GM19452 (cell line): ENCODE measurements at regions not wholly inside any gene's neighbourhood (a gene's known extent, or its start where the extent isn't known, plus 50 kb on each side); places are given as distances from the start of the nearest gene placed in this dataset.
"Not testable (repeated sequence)": the region's sequence is repeated elsewhere in the genome, so short reads cannot be mapped to it uniquely, and the experiment has no call there.

ENCODE experiments used
- ATAC-seq: cut with Tn5 transposase; IDR thresholded peaks from one replicate; pipeline ENCODE4 v1.9.1; 2021; ENCODE audit not compliant: unreplicated experiment

GRCh38 chr12:89289720-89290119, 62.6 kb downstream of the DUSP6 start:
- ATAC-seq, result no peak

GRCh38 chr12:89288959-89289358, 63.3 kb downstream of the DUSP6 start:
- no peak for ATAC-seq

- ATAC-seq, result no peak
Measured at GRCh38 chr12:89286501-89286900, 65.8 kb downstream of the DUSP6 start.

- ATAC-seq, result no peak
Measured at GRCh38 chr12:89281539-89281867, 70.8 kb downstream of the DUSP6 start.

GRCh38 chr12:89280833-89281538, 71.3 kb downstream of the DUSP6 start:
- no peak for ATAC-seq

GRCh38 chr12:89279499-89279898, 72.8 kb downstream of the DUSP6 start:
- ATAC-seq, result no peak

GRCh38 chr12:89278862-89279261, 73.4 kb downstream of the DUSP6 start:
- no peak for ATAC-seq

GRCh38 chr12:89278169-89278568, 74.1 kb downstream of the DUSP6 start:
- no peak for ATAC-seq

GRCh38 chr12:89276860-89277259, 75.4 kb downstream of the DUSP6 start:
- no peak for ATAC-seq

- ATAC-seq, result no peak
Measured at GRCh38 chr12:89273525-89273924, 78.8 kb downstream of the DUSP6 start.

GRCh38 chr12:89270548-89270947, 81.8 kb downstream of the DUSP6 start:
- no peak for ATAC-seq

GRCh38 chr12:89269174-89269573, 83.1 kb downstream of the DUSP6 start:
- ATAC-seq, result no peak

GRCh38 chr12:89267404-89267803, 84.9 kb downstream of the DUSP6 start:
- ATAC-seq, result no peak

GRCh38 chr12:89266574-89267188, 85.6 kb downstream of the DUSP6 start:
- ATAC-seq, result not testable (repeated sequence)

GRCh38 chr12:89264837-89265236, 87.5 kb downstream of the DUSP6 start:
- no peak for ATAC-seq

- ATAC-seq, result no peak
Measured at GRCh38 chr12:89263900-89264299, 88.4 kb downstream of the DUSP6 start.

GRCh38 chr12:89262855-89263552, 89.3 kb downstream of the DUSP6 start:
- ATAC-seq, result no peak

GRCh38 chr12:89261982-89262381, 90.3 kb downstream of the DUSP6 start:
- no peak for ATAC-seq

- no peak for ATAC-seq
Measured at GRCh38 chr12:89260841-89261637, 91.3 kb downstream of the DUSP6 start.

GRCh38 chr12:89259821-89260220, 92.5 kb downstream of the DUSP6 start:
- no peak for ATAC-seq

- ATAC-seq, result no peak
Measured at GRCh38 chr12:89258240-89258969, 93.9 kb downstream of the DUSP6 start.
